GM18858 (cell line): ENCODE measurements at regions not wholly inside any gene's neighbourhood (a gene's known extent, or its start where the extent isn't known, plus 50 kb on each side); places are given as distances from the start of the nearest gene placed in this dataset.
"Not testable (repeated sequence)": the region's sequence is repeated elsewhere in the genome, so short reads cannot be mapped to it uniquely, and the experiment has no call there.

Experiments
- ATAC-seq: cut with Tn5 transposase; IDR thresholded peaks from one replicate; pipeline ENCODE4 v1.9.1; 2021; ENCODE audit not compliant: unreplicated experiment

DNA sequence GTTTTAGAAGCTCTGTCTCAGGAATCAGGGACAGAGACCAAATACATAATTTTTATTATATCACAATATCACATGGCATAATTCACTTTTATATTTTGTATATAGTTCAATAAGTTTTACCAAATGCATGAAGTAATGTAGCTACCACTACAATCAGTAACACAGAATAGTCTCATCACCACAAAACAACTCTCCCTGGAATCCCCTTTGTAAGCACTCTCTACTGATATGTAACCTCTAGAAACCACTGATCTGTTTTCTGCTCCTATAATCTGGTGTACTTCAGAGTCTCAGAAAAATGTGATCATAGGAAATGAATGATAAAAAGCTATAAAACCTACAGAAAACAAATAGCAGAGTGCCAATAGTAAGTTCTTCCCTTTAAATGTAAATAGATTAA is 1465.9 kb downstream of the SPATA31A7 start:
- not testable (repeated sequence) for ATAC-seq

GRCh38 chr9:62662733-62663507 is 1473.1 kb downstream of the SPATA31A7 start:
- ATAC-seq, result not testable (repeated sequence)

DNA sequence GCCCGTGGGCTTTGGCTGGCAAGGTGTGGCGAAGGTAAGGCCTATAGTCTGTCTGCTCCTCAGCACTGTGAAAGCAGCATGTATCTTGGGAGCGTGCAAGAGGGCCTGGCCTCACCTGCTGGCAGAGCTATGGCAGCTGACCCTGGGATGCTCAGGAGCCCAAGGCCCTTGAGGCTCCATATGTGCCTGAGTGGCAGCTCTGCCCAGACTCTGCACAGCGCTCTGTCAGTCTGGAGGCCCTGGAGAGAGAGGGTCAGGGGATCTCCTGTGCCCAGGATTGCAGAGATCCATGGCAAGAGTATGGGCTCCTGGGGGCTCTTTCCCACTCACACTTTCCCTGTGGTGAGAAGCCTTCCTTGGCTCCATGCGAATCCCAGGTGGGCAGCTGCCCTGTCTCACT is 1473.7 kb downstream of the SPATA31A7 start:
- not testable (repeated sequence) for ATAC-seq

DNA sequence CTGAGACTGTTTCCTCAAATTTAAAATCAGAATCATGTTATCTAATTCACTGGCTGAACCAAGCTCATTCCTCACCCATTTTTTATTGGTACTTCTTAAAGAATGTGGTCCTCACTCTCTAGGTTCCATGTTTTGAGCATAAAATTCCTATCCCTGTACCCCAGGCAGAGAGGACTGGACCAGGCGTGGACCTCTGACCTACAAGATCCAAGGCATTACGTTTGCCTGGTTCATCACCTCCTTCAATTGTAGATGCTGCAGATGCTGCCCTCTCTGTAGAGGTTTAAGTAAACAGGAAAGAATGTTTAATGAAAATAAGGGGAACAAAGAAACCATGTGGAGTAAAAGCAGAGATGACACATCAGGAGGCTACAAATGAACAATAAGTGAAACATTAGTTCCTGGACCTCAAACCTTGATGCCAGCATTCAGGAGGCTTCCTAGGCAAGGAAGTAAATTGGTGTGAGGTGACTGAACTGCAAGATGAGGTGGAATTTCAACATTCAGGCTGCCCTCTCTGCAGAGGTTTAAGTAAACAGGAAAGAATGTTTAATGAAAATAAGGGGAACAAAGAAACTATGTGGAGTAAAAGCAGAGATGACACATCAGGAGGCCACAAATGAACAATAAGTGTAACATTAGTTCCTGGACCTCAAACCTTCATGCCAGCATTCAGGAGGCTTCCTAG is 1477.4 kb downstream of the SPATA31A7 start:
- ATAC-seq, result not testable (repeated sequence)

DNA sequence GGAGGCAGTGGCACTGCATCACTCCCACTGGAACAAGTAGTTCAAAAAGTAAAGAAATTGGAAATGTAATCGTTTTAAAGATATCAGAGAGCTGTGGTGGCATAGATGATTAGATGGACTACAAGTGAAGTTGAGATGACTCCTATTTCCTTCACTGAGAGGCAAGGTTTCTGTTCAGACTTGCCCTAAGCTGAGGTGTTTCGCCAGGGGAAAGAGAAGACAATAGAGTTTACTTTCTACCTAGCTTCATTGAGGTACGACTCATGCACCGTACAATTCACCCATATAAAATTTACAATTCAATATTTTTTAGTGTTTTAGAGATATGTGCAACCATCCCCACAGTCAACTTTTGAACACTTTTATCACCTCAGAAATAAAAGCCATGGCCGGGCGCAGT is 1487.2 kb downstream of the SPATA31A7 start:
- not testable (repeated sequence) for ATAC-seq

- ATAC-seq, result peak; percentile 79
Measured at GRCh38 chr9:62678336-62678735, 1488.5 kb downstream of the SPATA31A7 start.

DNA sequence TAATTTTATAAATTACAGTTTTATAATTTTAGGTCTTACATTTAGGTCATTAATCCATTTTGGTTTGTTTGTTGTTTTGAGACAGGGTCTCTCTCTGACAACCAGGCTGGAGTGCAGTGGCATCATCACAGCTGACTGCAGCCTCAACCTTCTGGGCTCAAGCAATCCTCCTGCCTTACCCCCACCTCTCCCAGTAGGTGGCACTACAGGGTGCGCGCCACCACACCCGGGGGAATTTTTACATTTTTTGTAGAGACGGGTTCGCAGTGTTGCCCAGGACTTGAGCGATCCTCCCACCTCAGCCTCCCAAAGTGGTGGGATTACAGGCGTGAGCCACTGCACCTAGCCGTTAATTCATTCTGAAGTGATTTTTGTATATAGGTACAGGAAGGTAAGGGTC is 1489.2 kb downstream of the SPATA31A7 start:
- ATAC-seq, result not testable (repeated sequence)

DNA sequence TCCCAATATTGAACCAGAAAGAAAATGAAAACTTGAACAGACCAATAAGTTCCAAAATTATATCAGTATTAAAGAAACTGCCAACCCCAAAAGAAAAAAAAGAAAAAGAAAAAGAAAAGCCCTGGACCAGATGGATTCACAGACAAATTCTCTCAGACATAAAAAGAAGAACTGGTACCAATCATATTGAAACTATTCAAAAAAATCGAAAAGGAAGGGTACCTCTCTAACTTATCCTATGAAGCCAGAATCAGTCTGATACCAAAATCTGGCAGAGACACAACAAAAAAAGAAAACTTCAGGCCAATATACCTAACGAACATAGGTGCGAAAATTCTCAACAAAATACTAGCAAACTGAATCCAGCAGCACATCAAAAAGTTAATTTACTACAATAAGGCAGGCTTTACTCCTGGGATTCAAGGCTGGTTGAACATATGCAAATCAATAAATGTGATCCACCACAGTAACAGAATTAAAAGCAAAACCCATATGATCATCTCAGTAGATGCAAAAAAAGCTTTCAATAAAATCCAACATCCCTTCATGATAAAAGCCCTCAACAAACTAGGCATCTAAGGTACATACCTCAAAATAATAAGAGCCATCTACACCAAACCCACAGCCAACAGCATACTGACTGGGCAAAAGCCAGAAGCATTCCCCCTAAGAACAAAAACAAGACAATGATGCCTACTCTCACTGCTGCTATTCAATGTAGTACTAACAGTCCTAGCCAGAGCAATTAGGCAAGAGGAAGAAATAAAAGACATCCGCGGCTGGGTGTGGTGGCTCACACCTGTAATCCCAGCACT is 1495.2 kb downstream of the SPATA31A7 start:
- peak; percentile 79 for ATAC-seq

DNA sequence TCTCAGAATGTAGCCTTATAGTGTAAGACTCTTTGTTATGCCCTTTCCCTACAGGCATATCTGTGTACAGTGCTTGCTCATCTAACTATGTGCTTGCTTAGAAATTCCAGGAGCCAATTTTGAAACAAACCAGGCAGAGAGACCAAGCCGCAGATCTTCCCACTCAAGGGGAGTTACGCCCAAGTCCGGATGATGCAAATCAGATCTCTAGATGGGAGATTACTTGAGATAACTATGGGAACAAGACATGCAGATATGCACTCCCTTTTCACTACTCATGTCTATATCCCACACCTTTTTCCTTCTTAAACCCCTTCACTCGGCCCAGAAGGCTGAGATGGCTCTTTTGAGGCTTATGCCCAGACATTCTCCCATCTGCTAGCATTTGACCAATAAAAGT is 1496.5 kb downstream of the SPATA31A7 start:
- ATAC-seq, result not testable (repeated sequence)

GRCh38 chr9:62693019-62693418 is 1503.2 kb downstream of the SPATA31A7 start:
- ATAC-seq, result not testable (repeated sequence)

DNA sequence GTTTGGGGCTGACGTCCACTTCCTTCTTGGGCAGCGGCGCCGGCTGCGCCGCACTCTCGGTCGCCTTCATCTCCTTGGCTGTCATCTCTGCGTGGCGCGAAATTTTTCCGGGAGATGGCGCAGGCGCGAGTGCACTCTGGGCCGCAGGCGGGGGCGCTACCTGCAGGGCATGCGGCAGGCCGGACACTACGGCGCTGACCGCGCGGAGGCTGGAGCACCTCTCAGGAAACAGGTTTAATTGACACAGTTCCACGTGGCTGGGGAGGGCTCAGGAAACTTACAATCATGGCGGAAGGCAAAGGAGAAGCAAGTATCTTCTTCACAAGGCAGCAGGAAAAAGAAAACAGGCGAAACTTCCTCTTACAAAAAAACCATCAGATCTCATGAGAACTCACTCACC is 1521.5 kb downstream of the SPATA31A7 start:
- not testable (repeated sequence) for ATAC-seq

- not testable (repeated sequence) for ATAC-seq
Measured at GRCh38 chr9:62725580-62725979, 1535.7 kb downstream of the SPATA31A7 start.

GRCh38 chr9:62730229-62731000 is 1540.6 kb downstream of the SPATA31A7 start:
- peak; percentile 94 for ATAC-seq

GRCh38 chr9:62731015-62731414 is 1541.2 kb downstream of the SPATA31A7 start:
- not testable (repeated sequence) for ATAC-seq

GRCh38 chr9:62737004-62737606 is 1547.3 kb downstream of the SPATA31A7 start:
- ATAC-seq, result not testable (repeated sequence)

GRCh38 chr9:62737915-62738314 is 1548.1 kb downstream of the SPATA31A7 start:
- ATAC-seq, result not testable (repeated sequence)

DNA sequence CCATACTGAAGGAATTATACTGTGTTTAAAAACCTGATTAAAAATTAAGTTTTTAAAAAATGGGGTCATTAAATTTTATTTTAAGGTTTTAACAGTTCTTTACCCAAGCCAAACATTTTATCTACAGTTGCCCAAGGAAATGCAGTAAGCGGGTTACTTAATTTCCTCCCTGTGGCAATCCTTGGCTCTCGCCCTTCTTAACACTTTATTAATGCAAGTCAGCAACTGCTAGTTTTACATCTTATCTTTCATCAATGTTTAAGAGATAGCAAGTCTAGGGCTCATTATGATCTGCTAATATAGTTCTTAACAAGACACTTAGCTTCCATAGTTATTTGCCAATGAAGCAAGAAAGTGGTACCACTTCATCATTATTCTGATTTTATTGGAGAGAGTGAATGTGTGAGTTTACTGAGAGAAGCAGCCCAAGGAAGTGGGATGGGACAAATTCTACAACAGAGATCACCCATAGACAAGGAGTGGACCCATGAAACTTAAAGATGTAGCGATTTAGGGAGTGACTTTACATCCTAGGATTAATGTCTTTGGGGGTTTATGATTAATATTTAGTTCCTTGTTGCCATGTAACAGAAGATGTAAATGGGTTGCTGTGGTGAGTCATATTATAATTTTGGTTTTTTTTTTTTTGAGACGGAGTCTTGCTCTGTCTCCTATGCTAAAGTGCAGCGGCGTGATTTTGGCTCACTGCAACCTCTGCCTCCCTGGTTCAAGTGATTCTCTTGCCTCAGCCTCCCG is 1556.1 kb downstream of the SPATA31A7 start:
- ATAC-seq, result not testable (repeated sequence)
